Fibroblast of the aortic adventitia (primary cell): ENCODE measurements at regions not wholly inside any gene's neighbourhood (a gene's known extent, or its start where the extent isn't known, plus 50 kb on each side); places are given as distances from the start of the nearest gene placed in this dataset.

Source experiments
- DNase-seq: peaks from one replicate; pipeline ENCODE4 v3.0.0-alpha.2; 2010; ENCODE audit warnings: low read depth
- H3K4me3 ChIP-seq: 2 replicates; pipeline ENCODE4 v1.5.1; 2011; ENCODE audit warnings: low read depth, mild to moderate bottlenecking, control low read depth, low read length, moderate library complexity
- CTCF ChIP-seq: IDR thresholded peaks from 2 replicates; pipeline ENCODE4 v1.5.1; 2011; ENCODE audit warnings: mild to moderate bottlenecking, low read length, control low read depth, inconsistent platforms; ENCODE audit not compliant: insufficient read depth

- no peak for DNase-seq
- no peak for TF ChIP-seq CTCF
- H3K4me3 ChIP-seq = no peak overlapping the region
Measured at GRCh38 chr7:33661430-33662160, 243.7 kb upstream of the BMPER start.

- no peak overlapping the region for H3K4me3 ChIP-seq
- TF ChIP-seq CTCF = no peak
- no peak for DNase-seq
Measured at GRCh38 chr7:33666531-33666930, 238.8 kb upstream of the BMPER start.

GRCh38 chr7:33667196-33667595, 238.1 kb upstream of the BMPER start:
- no peak overlapping the region for H3K4me3 ChIP-seq
- no peak for TF ChIP-seq CTCF
- peak; percentile 2 for DNase-seq

GRCh38 chr7:33669251-33669670, 236.1 kb upstream of the BMPER start:
- no peak overlapping the region for H3K4me3 ChIP-seq
- TF ChIP-seq CTCF = no peak
- no peak for DNase-seq

GRCh38 chr7:33671531-33672262, 233.6 kb upstream of the BMPER start:
- no peak for DNase-seq
- TF ChIP-seq CTCF = no peak
- no peak overlapping the region for H3K4me3 ChIP-seq

- no peak for DNase-seq
- H3K4me3 ChIP-seq = no peak overlapping the region
- TF ChIP-seq CTCF = no peak
Measured at GRCh38 chr7:33673029-33673700, 232.2 kb upstream of the BMPER start.
